C4-2B (cell line): ENCODE measurements at regions not wholly inside any gene's neighbourhood (a gene's known extent, or its start where the extent isn't known, plus 50 kb on each side); places are given as distances from the start of the nearest gene placed in this dataset.

Experiments used
- H3K27ac ChIP-seq: fragments of 450-650 bp; 2 replicates; pipeline ENCODE4 v1.5.1; 2017
- ZFX ChIP-seq: fragments of 450-650 bp; IDR thresholded peaks from 2 replicates; pipeline ENCODE4 v1.6.1; 2017
- TF ChIP-seq, protein P1 (sequence below): fragments of 450-650 bp; conservative IDR thresholded peaks from 2 replicates; pipeline ENCODE4 v1.5.1; 2017; ENCODE audit warnings: mild to moderate bottlenecking

DNA sequence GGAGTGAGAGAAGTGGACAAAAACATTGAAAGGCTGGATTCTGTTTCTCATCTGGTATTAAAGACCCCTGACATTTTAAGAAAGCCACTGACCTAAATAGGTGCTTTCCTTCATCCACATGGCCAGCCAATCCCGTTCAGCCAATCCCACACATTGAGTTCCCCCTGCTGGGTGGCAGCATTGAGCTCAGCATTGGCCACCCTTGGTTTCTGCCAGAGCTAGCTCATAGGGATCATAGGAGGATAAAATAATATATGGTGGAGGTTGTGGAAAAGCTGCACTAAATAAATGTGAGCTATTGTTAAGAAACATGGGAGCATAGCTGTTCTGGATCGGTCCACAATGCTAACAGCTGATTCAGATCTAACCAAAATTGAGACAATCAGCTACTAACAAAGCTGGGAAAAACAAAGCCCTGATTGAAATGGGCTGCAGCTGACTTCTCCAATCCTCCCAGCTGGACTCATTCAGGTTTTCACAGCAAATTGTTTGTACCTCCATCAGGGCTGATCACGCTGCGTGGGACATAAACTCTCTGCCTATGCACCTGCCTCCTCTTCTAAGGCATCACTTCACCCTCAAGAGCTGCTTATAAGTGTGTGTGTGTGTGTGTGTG is 256.5 kb downstream of the EMP1 start:
- no peak overlapping the region for H3K27ac ChIP-seq
- TF ChIP-seq, protein P1, sequence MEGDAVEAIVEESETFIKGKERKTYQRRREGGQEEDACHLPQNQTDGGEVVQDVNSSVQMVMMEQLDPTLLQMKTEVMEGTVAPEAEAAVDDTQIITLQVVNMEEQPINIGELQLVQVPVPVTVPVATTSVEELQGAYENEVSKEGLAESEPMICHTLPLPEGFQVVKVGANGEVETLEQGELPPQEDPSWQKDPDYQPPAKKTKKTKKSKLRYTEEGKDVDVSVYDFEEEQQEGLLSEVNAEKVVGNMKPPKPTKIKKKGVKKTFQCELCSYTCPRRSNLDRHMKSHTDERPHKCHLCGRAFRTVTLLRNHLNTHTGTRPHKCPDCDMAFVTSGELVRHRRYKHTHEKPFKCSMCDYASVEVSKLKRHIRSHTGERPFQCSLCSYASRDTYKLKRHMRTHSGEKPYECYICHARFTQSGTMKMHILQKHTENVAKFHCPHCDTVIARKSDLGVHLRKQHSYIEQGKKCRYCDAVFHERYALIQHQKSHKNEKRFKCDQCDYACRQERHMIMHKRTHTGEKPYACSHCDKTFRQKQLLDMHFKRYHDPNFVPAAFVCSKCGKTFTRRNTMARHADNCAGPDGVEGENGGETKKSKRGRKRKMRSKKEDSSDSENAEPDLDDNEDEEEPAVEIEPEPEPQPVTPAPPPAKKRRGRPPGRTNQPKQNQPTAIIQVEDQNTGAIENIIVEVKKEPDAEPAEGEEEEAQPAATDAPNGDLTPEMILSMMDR, result no peak

DNA sequence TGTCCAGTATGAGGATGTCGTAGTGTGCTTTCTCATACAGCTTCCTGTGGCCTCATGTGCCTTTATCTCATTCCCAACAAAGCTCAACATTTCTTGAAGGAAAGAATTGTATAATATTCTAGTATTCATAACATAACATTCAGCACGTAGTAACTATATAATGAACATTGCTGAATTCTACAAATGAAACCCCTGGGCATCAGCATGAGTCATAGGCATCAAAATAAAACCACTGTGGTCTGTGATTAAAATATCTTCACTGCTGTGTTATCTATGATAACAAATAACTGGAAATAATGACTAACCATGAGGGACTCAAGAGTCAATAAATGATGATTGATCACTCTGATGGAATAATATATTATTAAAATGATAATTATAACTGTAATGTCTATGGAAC is 255.2 kb downstream of the EMP1 start:
- no peak overlapping the region for H3K27ac ChIP-seq
- TF ChIP-seq ZFX, result no peak
- TF ChIP-seq, protein P1, result no peak

DNA sequence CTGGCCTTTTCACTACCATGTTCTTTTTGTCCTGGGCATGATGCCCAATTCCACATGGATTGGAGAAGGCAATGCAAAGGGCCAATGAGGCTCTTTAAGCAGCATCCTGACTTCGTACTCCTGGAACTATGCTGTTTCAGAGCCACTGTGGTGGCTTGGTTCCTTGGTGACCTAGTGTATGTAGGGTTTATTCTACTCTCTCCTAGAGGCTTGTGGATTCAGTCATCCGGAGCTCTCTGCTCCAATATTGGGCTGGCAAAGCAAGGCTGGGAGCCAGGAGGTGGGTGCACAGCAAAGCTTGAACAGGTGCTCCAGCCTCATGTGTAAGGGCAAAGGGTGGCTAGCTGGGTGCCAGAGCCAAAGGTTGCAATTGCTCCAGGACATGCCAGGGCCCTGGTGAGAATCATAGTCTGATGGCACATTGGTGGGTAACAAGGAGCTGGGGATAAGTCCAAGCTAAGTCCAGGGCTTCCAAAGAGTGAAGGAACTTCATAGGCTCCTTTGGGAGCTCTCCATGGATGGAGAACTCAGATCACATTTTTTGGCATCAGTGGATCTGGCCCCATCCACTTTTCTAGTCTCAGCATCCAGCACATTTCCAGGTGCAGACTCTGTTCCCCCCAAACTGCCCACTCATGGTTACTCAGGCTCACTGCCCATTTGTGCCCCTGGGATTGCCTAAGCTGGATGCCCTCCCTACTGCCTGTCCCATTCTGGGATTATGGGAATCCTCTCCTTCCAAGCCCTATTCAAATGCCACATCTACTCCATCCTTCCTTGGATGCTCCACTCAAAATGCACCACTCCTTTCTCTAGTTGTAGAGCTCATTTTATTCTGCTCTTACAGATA is 253.9 kb downstream of the EMP1 start:
- TF ChIP-seq, protein P1, result no peak
- TF ChIP-seq ZFX, result no peak
- H3K27ac ChIP-seq, result no peak overlapping the region

GRCh38 chr12:13444076-13444475 is 247.6 kb downstream of the EMP1 start:
- H3K27ac ChIP-seq, result peak overlapping the region; percentile 42; the same call in 1 of the 2 replicates
- no peak for TF ChIP-seq ZFX
- TF ChIP-seq, protein P1, result no peak

DNA sequence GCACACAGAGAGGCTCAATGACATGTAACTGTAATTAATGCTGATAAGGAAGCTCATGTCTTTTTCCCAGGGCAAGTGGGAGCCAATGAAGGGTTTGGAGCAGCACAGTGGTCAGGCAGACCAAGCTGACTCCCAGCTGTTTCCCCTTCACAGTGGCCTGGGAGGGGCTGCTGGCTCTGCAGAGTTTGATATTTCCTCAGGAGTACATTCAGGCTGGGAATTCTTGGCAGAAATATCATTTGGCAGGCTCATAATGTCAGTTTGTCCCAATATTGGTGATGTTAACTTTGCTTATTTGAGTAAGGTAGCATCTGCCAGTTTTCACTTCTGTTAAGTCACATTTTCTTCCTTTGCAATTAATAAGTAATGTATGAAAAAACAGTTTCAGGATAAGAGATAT is 247.0 kb downstream of the EMP1 start:
- 0 out of 2 replicates have a peak overlapping the region, but pooled peaks have one; percentile 2 for H3K27ac ChIP-seq
- no peak for TF ChIP-seq ZFX
- TF ChIP-seq, protein P1, result no peak

DNA sequence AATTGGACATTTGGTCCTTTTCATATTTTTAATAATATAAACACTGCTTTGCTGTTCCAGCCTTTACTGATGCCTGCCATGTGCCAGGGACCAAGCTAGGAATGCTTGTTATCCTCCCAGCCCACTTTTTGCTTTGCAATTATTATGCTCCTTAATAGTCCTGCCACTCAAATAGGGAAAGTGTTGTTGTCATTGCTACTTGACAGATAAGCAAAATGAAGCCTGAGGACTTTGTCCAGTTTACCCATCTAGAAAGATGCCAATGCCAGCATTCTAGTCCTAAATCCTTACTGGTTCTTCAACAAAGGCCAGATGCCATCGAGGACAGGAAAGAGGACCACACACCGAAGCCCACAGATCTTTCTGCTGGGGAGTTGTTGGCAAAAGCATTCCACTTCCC is 246.5 kb downstream of the EMP1 start:
- TF ChIP-seq, protein P1, result no peak
- no peak for TF ChIP-seq ZFX
- 0 out of 2 replicates have a peak overlapping the region, but pooled peaks have one; percentile 2 for H3K27ac ChIP-seq

DNA sequence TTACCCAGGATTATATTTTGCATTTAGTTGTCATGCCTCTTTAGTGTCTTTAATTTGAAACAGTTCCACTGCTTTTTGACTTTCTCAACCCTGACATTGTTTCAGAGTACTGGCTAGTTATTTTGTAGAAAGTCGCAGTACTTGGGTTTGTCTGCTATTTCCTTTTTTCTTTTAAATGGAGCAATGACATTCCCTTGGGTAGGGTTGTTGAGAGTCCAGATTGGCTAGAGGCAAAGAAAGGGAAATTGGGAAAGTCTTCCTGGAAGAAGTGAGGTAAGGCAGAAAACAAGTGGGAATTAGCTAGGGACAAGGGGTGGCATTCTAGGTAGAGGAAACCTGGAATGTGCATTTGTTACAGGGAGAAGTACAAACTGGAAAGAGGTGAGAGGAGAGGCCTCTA is 245.9 kb downstream of the EMP1 start:
- H3K27ac ChIP-seq, result no peak overlapping the region
- no peak for TF ChIP-seq ZFX
- TF ChIP-seq, protein P1, result no peak
